DND-41 (cell line): ENCODE measurements at regions not wholly inside any gene's neighbourhood (a gene's known extent, or its start where the extent isn't known, plus 50 kb on each side); places are given as distances from the start of the nearest gene placed in this dataset.

ENCODE experiments used
- EZH2 ChIP-seq: IDR thresholded peaks from 3 replicates; pipeline ENCODE4 v1.6.1; 2012; ENCODE audit warnings: borderline replicate concordance, low read depth, mild to moderate bottlenecking, moderate library complexity, low read length, inconsistent platforms; ENCODE audit not compliant: severe bottlenecking
- TF ChIP-seq, protein P1 (sequence below): IDR thresholded peaks from 2 replicates; pipeline ENCODE4 v1.5.1; 2012; ENCODE audit warnings: borderline replicate concordance, low read length, moderate library complexity, mild to moderate bottlenecking; ENCODE audit not compliant: poor library complexity, severe bottlenecking; ENCODE audit errors: extremely low read depth

- TF ChIP-seq EZH2: no peak
- TF ChIP-seq, protein P1, sequence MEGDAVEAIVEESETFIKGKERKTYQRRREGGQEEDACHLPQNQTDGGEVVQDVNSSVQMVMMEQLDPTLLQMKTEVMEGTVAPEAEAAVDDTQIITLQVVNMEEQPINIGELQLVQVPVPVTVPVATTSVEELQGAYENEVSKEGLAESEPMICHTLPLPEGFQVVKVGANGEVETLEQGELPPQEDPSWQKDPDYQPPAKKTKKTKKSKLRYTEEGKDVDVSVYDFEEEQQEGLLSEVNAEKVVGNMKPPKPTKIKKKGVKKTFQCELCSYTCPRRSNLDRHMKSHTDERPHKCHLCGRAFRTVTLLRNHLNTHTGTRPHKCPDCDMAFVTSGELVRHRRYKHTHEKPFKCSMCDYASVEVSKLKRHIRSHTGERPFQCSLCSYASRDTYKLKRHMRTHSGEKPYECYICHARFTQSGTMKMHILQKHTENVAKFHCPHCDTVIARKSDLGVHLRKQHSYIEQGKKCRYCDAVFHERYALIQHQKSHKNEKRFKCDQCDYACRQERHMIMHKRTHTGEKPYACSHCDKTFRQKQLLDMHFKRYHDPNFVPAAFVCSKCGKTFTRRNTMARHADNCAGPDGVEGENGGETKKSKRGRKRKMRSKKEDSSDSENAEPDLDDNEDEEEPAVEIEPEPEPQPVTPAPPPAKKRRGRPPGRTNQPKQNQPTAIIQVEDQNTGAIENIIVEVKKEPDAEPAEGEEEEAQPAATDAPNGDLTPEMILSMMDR: no peak
These were observed 1031.0 kb upstream of the PCDH9 start for GRCh38 chr13:68261105-68261504.
